GOT3 (cell line): ENCODE measurements at regions not wholly inside any gene's neighbourhood (a gene's known extent, or its start where the extent isn't known, plus 50 kb on each side); places are given as distances from the start of the nearest gene placed in this dataset.
"Not testable (repeated sequence)": the region's sequence is repeated elsewhere in the genome, so short reads cannot be mapped to it uniquely, and the experiment has no call there.

Experiments used
- DNase-seq: peaks from one replicate; lab custom pipeline; 2025; ENCODE audit warnings: mixed read lengths; lab: John Stamatoyannopoulos, UW

- no peak for DNase-seq
These were observed 60.1 kb upstream of the E2F3 start for GRCh38 chr6:20341564-20341963.

- not testable (repeated sequence) for DNase-seq
These were observed 54.7 kb upstream of the E2F3 start for GRCh38 chr6:20346948-20347347.

GRCh38 chr6:20348041-20348440 lies 53.6 kb upstream of the E2F3 start:
- DNase-seq, result no peak

GRCh38 chr6:20349225-20349624 lies 52.5 kb upstream of the E2F3 start:
- DNase-seq, result no peak

GRCh38 chr6:20350215-20350614 lies 51.5 kb upstream of the E2F3 start:
- DNase-seq, result no peak

- DNase-seq, result no peak
These were observed 50.1 kb upstream of the E2F3 start for GRCh38 chr6:20351534-20351933.
